22Rv1 (cell line): ENCODE measurements at regions not wholly inside any gene's neighbourhood (a gene's known extent, or its start where the extent isn't known, plus 50 kb on each side); places are given as distances from the start of the nearest gene placed in this dataset.
"Not testable (repeated sequence)": the region's sequence is repeated elsewhere in the genome, so short reads cannot be mapped to it uniquely, and the experiment has no call there.

Experiments used
- H3K27ac ChIP-seq: fragments of 450-650 bp; 2 replicates; pipeline ENCODE4 v1.5.1; 2017
- ZFX ChIP-seq: fragments of 450-650 bp; IDR thresholded peaks from 2 replicates; pipeline ENCODE4 v1.6.1; 2017; ENCODE audit warnings: antibody characterized with exemption, borderline replicate concordance
- TF ChIP-seq, protein P1 (sequence below): fragments of 450-650 bp; IDR thresholded peaks from 2 replicates; pipeline ENCODE4 v1.5.1; 2017; ENCODE audit warnings: mild to moderate bottlenecking

DNA sequence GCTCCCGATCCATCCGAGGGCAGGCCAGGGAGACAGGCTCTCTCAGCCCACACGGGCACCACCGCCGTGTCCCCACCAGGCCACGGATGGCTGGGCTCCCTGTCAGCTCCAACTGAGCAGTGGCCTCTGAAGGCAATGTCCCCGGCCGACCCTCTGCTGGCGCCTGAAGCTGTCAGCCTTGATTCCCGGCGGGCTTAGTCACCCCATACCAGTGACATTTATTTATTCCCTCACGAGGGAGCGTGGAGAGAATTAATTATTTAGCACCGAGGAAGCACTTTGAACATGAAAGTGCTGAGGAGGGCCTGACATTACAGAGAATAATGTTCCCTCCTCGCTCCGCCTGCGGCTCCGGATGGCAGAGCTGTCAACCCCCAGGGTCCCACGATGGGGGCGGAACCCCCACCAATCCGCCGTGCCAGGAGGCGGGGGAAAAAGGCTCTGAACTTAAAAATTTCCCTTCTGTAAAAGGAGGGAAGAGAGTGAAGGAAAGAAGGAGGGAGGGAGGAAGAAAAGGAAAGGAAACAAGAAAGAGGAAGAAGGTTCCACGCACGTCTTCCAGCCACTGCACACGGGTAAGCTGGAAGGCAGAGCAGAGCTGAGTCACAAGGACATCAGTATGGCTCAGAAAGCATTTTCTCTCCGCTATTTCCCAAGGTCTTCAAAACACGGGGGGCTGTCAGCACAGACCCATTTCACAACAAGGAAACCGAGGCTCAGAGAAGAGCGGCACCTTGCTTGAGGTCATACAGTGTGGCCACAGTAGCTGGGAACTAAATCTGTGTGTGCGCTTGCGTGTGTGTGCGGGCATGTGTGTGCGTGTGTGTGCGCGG is 108.7 kb upstream of the NCOR2 start:
- H3K27ac ChIP-seq, result no peak overlapping the region
- TF ChIP-seq, protein P1, sequence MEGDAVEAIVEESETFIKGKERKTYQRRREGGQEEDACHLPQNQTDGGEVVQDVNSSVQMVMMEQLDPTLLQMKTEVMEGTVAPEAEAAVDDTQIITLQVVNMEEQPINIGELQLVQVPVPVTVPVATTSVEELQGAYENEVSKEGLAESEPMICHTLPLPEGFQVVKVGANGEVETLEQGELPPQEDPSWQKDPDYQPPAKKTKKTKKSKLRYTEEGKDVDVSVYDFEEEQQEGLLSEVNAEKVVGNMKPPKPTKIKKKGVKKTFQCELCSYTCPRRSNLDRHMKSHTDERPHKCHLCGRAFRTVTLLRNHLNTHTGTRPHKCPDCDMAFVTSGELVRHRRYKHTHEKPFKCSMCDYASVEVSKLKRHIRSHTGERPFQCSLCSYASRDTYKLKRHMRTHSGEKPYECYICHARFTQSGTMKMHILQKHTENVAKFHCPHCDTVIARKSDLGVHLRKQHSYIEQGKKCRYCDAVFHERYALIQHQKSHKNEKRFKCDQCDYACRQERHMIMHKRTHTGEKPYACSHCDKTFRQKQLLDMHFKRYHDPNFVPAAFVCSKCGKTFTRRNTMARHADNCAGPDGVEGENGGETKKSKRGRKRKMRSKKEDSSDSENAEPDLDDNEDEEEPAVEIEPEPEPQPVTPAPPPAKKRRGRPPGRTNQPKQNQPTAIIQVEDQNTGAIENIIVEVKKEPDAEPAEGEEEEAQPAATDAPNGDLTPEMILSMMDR, result no peak
- no peak for TF ChIP-seq ZFX

DNA sequence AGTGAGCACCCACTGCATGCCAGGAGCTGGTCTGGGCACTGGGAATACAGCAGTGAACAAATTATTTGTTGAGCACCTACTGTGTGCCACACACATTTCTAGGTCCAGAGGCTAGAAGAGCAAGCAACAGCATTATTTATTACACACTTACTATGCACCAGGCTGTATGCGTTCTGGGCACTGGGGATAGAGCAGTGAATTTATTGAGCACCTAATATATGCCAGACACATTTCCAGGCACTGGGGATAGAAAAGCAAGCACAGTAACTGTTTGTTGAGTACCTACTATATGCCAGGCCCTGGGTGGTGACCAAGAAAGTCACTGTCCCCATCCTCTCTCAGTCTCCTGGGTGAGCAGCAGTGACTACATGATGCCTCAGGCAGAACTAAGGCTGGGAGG is 107.5 kb upstream of the NCOR2 start:
- H3K27ac ChIP-seq, result no peak overlapping the region
- TF ChIP-seq, protein P1, result no peak
- no peak for TF ChIP-seq ZFX

DNA sequence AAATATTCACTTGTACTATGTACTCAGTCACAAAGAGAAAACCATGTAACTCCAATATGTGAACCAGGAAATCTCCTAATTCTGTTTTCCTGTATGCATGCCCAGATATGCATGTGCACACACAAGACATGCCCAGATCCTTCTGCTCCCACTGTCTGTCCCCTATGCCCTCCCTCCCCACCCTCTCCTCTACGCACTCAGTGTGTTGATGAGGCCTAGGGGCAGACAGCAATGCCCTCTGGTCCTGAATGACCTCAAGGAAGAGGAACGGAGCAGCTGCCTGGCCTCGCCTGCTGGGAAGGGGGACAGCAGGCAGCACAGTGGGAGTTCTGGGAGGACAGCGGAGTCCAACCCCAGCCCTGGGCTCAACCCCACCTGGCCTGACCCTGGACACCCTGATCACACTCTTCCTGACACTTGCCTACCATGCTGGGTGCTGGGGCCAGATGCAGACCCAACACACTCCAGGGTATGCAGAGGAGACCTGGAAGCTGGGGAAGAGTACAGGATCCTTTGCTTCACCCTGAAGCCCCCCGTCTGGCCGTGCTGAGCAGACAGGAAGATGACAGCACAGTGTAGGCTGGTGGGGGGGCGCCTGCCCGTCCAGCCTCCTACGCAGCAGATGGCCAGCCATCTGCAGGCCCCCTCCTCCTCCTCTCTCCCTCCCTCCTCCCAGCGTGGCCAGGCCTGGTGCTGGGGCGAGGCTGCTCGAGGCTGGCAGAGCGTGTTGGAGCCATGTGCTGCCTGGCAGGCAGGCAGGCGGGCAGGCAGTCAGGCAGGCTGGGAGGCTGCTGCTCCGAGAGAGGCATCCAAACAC is 106.6 kb upstream of the NCOR2 start:
- no peak overlapping the region for H3K27ac ChIP-seq
- TF ChIP-seq, protein P1, result no peak
- TF ChIP-seq ZFX, result no peak

DNA sequence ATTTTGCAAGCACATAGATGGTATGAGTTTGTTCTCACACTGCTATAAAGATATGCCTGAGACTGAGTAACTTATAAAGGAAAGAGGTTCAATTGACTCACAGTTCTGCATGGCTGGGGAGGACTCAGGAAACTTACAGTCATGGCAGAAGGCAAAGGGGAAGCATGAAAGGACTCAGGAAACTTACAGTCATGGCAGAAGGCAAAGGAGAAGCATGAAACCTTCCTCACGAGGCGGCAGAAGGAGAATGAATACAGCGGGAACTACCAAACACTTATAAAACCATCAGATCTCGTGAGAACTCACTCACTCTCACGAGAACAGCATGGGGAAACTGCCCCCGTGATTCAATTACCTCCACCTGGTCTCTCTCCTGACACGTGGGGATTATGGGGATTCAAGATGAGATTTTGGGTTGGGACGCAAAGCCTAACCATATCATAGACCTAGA is 101.9 kb upstream of the NCOR2 start:
- not testable (repeated sequence) for H3K27ac ChIP-seq

DNA sequence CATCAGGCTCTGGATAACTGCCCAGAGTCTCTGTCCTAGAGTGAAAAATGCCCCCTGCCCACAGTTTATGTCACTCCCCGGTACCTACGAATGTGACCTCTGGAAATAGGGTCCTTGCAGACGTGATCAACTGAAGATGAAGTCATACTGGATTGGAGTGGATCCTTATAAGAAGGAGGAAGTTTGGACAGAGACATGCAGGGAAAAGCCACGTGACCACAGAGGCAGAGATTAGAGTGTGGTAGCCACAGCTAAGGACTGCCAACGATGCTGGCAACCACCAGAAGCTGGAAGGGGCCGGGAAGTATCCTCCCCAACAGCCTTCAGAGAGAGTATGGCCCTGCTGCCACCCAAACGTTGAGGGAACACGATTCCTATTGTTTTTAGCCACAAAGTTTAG is 101.2 kb upstream of the NCOR2 start:
- H3K27ac ChIP-seq, result no peak overlapping the region
- TF ChIP-seq, protein P1, result no peak
- no peak for TF ChIP-seq ZFX

DNA sequence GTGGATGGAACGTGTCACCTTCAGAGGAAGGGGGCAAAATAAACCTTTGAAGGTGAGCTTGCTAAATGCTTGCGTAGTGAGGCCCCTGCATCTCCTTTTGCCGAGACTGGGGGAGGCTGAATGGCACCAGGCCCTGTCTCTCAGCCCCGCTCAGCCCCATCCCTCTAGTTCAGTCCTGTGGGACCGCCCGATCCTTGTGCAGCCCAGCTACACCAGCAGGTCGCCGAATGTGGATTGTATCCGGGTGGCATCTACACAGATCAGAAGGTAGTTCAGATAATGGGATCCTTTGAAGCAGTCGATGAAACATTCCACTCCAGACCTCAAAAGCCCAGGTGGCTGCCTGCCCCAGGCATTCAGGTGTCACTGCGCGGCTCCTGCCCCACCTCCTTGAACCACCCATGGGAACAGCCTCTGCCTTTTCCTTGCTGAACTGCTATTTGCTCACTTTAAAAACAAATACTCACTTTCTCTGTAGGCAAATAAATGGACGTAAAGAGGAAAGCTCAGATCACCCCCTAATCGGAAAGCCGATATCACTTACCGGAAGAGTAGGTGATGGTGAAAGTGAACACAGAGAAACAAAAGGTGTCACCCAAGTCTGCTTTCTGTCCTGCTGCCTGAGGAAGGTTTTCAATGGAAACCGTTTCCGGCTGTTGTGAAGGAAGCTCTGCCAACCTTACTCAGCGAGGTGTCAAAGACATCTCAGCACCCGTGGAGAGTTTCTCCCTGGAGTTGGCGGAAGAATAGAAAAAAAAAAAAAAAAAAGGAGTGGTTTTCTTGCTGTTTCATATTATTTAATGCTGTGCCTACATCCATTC is 100.3 kb upstream of the NCOR2 start:
- TF ChIP-seq ZFX, result no peak
- TF ChIP-seq, protein P1, result no peak
- H3K27ac ChIP-seq, result no peak overlapping the region

DNA sequence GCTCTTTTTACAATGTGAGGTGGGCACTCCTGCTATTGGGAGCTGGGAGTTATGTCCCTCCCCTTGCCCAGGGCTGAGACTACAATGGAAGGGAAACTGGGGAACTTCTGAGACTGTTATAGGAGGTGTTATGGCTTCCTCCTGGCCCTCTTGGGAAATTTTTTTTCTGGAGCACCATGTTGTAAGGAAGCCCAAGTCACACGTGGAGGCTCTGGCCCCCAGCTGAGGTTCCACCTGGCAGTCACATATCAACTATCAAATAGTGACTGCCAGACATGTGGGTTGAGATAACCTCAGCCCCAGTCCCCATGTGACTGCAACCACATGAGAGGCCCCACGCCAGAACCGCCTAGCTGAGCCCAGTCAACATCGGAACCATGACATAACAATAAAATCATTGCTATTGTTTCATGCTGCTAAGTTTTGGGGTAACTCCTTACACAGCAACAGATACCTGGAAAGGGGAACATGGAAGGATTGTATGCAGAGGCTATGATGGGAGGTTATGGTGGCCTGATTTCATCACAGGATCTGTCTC is 99.4 kb upstream of the NCOR2 start:
- no peak overlapping the region for H3K27ac ChIP-seq
- TF ChIP-seq ZFX, result no peak
- TF ChIP-seq, protein P1, result no peak
